H7 (cell line): ENCODE measurements at regions not wholly inside any gene's neighbourhood (a gene's known extent, or its start where the extent isn't known, plus 50 kb on each side); places are given as distances from the start of the nearest gene placed in this dataset.
A peak's percentile ranks its signal among the peaks of the same experiment; 100 is the strongest.

Source experiments
- DNase-seq: peaks from one replicate; pipeline ENCODE4 v3.0.0; 2012
- H3K27me3 ChIP-seq: 2 replicates; pipeline ENCODE4 v1.6.0; 2011; ENCODE audit warnings: mild to moderate bottlenecking, low read length; ENCODE audit not compliant: control insufficient read depth, insufficient read depth
- H3K36me3 ChIP-seq: replicated peaks from 2 replicates; pipeline ENCODE4 v1.5.1; 2011; ENCODE audit warnings: low read length; ENCODE audit not compliant: control insufficient read depth, insufficient read depth
- H3K4me3 ChIP-seq: 2 replicates; pipeline ENCODE4 v1.5.1; 2011; ENCODE audit warnings: low read depth, mild to moderate bottlenecking, control low read depth, low read length, moderate library complexity; ENCODE audit not compliant: insufficient read depth

DNA sequence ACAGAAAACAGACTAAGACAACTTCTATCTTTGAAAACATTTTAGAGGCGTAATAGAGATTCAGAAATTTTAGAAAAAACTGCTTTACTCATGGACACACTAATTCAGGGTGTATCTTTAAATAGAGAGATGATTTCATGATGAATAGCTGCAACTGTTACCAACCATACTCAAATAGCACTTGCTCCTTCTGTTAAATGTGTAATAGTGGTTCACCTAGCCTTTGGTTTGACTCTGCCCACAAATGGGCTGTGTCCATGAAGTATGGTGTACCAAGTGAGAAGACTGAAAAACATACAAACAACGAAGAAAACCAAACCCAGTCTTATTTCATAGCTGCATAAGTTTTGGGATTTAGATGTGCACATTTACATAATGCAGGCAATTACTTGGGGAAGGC, 610.6 kb downstream of the PLCL1 start:
- Histone ChIP-seq H3K36me3 (no peaks in the 10 kb centered on the region), H3K27me3 (no peaks in the 10 kb centered on the region), H3K4me3 (no peak overlapping the region)
- no peak for DNase-seq

DNA sequence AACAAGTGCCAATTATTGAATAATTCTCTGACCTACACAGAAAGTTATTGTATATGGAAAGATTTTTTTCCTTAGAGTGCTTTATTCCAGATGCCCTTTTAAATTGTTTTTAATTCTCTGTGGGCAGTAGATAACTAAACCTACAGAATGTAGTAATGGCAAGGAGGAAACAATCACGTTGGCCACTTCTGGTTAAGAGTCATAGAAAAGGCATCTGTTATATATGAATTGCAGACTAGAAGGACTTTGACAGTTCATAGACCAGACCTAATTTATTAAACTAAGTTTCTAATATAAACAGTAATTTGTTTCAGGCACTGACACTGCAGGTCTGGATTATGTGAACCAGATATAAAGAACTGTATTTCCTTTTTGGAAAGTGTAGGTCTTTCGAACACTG, 607.5 kb downstream of the PLCL1 start:
- H3K36me3 ChIP-seq: no peaks in the 10 kb centered on the region
- H3K4me3 ChIP-seq: no peak overlapping the region
- no peak for DNase-seq
- H3K27me3 ChIP-seq: no peaks in the 10 kb centered on the region

DNA sequence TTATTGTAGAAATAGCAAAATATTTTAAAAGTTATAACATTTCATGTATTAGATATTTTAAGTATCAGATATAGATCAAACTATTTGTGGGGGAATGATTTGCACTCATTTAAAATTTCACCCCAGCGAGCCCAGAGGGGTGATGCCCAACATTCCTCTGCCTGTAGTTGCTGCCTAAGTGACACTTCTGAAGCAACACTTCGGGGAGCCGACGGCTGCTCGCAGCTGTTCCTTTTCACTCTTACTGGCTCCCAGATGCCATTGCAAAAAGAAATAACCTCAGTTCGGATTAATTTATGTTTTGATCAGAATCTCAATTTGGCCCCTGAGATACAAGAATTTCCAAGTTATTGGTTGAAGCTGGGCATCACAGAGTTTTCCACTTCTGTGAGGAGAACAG, 603.8 kb downstream of the PLCL1 start:
- DNase-seq: peak; percentile 4
- H3K4me3 ChIP-seq: no peak overlapping the region

DNA sequence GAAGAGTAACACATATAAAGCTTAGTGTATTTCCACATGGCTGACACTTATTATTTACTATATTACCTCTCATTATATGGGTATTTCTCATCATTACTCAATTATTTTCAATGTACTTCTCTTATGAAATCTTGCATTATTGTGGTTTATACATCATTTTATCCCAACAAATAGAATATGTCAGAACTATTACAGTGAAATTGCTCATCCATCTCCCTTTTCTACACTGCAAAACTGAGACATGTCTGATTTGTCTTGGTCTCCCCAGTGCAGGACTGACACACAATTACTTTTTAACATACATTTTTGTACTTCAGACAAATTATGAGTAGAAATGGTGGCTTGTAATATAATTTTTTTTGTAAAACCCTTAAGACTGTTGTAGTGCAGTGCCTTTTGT, 600.9 kb downstream of the PLCL1 start:
- DNase-seq: no peak
- Histone ChIP-seq H3K27me3 (no peaks in the 10 kb centered on the region), H3K4me3 (no peak overlapping the region), H3K36me3 (no peaks in the 10 kb centered on the region)

More for the DNA sequence above, 603.8 kb downstream of the PLCL1 start:
- Histone ChIP-seq H3K27me3 (no peaks in the 10 kb centered on the region), H3K36me3 (no peaks in the 10 kb centered on the region)

DNA sequence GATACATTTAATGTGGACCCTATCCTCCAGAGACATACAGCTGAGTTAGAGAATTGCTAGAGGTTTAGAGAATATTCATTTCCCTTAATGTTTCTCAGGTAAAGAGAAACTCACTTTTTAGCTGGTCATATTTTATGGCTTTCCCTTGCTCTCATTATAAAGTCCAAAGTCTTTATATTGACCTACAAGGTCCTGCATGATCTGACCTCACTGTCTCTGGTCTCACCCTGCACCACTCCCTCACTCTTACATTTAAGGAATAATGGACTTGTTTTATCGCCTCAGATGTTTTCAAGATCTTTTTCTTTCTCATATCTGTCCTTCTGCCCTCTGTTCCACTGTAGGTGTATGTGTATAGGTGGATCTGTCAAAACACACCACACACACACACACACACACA, 597.3 kb downstream of the PLCL1 start:
- no peak for DNase-seq
- Histone ChIP-seq H3K36me3 (no peaks in the 10 kb centered on the region), H3K27me3 (no peaks in the 10 kb centered on the region), H3K4me3 (no peak overlapping the region)

DNA sequence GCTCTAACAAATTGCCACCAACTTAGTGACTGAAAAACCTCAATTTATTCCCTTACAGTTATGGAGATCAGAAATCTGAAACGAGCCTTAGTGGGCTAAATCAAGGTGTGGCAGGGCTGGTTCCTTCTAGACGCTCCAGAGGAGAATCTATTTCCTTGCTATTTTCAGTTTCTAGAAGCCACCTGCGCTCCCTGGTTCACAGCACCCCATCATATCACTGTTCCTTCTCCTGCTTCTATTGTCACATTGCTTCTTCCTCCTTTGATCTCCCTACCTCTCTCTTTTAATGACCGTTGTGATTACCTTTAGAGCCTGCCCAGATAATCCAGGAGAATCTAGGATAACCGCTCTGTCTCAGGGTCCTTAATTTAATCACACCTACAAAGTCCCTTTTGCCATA, 596.6 kb downstream of the PLCL1 start:
- Histone ChIP-seq H3K36me3 (no peaks in the 10 kb centered on the region), H3K4me3 (no peak overlapping the region), H3K27me3 (no peaks in the 10 kb centered on the region)
- DNase-seq: no peak

DNA sequence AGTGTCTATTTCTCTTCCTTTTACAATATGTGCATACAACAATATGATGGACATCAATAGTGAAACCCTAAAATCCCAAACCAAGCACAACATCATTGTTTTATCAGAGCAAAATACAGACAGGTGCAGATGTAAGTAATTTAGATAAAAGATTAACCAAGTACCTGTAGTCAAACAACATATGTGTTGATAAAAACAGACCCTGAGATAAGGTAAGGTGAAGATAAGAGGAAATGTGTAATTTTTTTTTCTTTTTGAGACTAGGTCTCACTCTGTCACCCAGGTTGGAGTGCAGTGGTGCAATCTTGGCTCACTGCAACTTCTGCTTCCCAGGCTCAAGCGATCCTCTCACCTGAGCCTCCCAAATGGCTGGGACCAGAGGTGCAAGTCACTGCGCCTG, 589.8 kb downstream of the PLCL1 start:
- no peaks in the 10 kb centered on the region for H3K27me3 ChIP-seq
- DNase-seq: no peak
- no peak overlapping the region for H3K4me3 ChIP-seq
- no peaks in the 10 kb centered on the region for H3K36me3 ChIP-seq

DNA sequence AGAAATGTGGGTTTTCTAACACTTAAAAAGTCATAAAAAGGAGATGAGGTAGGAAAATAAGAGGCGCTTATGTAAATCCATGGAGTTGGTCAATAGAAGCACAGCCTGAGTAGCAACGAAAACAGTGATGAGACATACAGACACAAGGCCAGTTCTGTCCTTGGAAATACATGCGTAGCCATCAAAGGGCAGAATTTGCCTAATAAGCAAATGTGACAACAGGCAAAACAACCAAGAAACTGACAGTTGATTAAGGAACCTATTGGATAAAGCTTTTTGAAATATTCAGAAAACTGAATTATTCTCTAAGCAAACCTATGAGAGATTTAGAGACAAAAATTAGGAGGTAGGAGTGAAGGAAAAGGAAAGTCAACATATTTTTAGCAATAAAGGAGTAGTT, 586.3 kb downstream of the PLCL1 start:
- Histone ChIP-seq H3K27me3 (no peaks in the 10 kb centered on the region), H3K36me3 (no peaks in the 10 kb centered on the region), H3K4me3 (no peak overlapping the region)
- DNase-seq: no peak

DNA sequence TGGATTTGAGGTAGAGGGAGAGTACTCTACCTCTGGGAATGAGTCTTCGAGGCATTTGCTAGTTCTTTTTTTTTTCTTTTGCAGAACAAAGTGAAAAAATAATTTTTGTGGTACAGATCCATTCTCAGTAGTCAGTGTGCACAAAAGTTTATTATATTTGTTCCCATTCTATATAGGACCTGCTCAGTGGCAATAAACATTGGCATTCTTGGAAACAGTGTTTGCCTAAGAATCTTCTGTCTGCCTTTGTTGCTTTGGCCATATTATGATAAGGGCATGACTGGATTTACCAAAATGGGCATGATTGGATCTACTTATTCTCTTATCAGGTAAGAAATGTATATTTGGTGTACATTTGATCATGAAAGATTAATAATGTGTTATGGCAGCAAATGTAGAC, 583.3 kb downstream of the PLCL1 start:
- no peaks in the 10 kb centered on the region for H3K36me3 ChIP-seq
- DNase-seq: no peak
- no peak overlapping the region for H3K4me3 ChIP-seq
- H3K27me3 ChIP-seq: no peaks in the 10 kb centered on the region

DNA sequence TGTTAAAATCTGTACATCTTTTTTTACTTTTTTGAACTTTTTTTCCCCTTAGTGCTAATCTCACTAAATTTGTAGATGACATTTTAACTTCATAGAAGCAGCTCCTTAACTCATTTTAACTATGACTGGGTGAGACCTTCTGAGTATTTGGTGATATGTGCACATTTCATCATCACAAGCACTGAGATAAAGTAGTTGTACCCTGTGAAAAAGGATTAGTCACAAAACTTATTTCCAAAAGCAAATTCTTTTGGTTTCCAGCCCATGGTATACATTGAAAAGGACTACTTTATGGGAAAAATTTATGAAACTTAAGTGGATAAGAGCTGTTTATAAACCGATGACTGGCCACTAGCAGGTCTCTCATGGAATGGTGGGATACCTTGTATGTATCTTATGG, 581.5 kb downstream of the PLCL1 start:
- Histone ChIP-seq H3K27me3 (no peaks in the 10 kb centered on the region), H3K4me3 (no peak overlapping the region), H3K36me3 (no peaks in the 10 kb centered on the region)
- DNase-seq: no peak

DNA sequence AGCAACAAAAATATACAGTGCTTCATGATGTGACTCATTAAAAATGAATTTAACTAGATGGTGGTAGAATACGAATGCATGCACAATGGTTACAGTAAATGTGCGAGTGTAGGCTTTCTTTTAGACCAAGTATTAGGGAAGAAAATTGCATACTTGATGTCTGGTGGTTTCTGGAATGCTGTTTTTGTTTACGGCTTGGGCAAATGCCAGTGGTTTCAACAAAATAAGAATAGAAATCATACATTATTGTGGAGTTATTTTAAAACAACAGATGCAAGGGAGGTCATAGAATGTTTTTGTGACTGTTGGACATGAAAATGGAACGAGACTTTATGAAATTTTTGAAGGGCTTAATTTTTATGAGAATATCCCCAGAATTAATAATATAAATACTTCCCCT, 580.9 kb downstream of the PLCL1 start:
- H3K27me3 ChIP-seq: no peaks in the 10 kb centered on the region
- no peaks in the 10 kb centered on the region for H3K36me3 ChIP-seq
- DNase-seq: no peak
- no peak overlapping the region for H3K4me3 ChIP-seq

DNA sequence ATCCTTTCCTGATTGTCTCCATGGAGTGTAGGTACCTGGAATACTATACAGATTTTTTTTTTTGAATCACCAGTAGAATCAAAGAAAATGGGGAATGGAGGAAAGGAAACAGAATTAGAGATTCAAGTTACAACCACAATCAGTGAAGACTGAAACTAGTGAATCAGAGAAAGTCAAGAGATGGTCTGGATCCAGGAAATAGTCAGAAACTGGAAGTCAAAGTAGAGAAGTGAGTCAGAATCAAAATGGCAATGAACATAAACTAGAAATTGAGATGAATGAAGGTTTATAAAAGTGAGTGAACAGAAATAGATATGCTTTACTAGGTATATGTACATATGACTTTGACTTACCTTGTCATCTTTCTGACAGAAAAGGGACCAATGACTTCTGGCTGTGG, 579.0 kb downstream of the PLCL1 start:
- no peak for DNase-seq
- Histone ChIP-seq H3K4me3 (no peak overlapping the region), H3K27me3 (no peaks in the 10 kb centered on the region), H3K36me3 (no peaks in the 10 kb centered on the region)

DNA sequence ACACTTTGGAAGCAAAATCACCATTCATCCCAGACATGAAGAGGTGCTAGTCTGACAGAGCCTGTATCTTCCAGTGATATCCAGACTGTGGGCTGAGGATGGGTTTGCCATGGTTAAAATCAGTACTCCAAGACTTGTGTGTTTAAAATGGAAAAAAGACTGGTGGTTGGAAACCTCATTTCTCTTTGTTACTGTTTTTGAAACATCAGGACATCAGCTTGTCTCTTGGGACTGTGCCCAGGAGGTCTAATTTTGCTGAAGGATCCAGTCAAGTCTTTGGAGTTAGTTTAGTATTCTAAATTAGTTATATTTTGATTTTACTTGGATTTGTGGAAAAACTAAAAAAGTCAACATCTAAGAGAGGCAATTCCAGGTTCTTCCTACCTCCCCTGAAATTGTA, 578.4 kb downstream of the PLCL1 start:
- H3K27me3 ChIP-seq: no peaks in the 10 kb centered on the region
- H3K36me3 ChIP-seq: no peaks in the 10 kb centered on the region
- no peak for DNase-seq
- H3K4me3 ChIP-seq: no peak overlapping the region

DNA sequence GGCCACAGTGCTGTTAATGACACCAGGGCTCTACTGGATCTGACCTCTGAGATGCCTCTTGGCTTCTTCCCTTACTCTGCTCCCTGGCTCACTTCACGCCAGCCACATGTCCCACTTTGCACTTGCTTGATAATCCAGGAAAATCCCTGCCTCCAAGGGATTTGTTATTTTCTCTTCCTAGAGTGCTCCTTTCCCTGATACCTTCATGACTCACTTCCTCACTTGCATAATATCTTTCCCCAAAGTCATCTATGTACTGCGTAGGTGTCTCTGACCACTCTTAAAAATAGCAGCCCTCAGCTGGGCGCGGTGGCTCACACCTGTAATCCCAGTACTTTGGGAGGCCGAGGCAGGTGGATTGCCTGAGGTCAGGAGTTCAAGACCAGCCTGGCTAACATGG, 572.3 kb downstream of the PLCL1 start:
- DNase-seq: no peak
- no peak overlapping the region for H3K4me3 ChIP-seq
- H3K27me3 ChIP-seq: no peaks in the 10 kb centered on the region
- no peaks in the 10 kb centered on the region for H3K36me3 ChIP-seq

DNA sequence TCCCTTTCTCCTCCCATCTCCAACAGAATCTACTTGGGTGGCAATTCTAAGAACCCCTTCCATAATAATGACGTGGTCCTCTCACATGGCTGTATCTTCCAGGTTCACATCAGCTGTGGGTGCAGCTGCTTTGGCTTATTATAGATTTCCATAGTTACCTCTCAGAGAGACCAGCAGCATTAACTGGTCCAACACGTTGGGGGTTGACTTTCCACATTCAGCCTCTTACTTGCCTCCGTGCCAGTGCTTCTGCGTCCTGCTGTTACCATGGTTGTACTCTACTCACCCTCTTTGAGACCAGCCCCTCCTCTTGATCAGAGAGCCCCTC, 570.7 kb downstream of the PLCL1 start:
- Histone ChIP-seq H3K27me3 (no peaks in the 10 kb centered on the region), H3K36me3 (no peaks in the 10 kb centered on the region), H3K4me3 (no peak overlapping the region)
- no peak for DNase-seq

DNA sequence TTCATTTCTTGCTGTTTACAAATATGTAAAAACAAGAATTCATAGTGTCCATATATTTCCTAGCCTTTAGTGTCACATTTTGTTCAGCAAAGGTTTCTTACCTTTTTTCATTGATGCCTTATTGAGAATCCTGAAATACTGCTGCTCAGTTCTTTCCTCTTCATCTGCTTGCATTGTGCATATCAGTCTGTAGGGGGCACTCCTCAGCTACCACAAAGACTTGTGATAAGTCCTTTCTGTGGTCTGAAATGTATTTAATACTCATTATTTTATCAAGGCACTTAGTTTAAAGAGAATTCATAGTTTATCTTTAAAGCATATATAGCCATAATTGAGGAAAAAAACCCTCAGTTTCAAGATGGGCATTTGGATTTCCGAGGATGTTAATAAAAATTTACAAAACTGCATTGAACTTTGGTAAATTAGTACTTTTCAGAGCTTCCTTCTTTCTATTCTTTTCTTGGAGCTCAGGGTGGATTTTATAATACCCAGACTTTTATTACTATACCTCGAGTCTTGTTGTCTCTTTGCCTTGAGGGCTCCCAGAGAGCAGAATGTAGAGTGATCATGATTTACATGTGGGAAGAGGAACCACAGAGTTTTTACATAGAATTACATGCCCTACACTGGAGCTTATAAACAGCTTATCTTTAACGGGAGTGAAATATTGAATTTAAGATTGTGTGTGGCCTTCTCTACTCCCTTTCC, 570.1 kb downstream of the PLCL1 start:
- Histone ChIP-seq H3K36me3 (no peaks in the 10 kb centered on the region), H3K4me3 (no peak overlapping the region), H3K27me3 (no peaks in the 10 kb centered on the region)
- peak; percentile 3 for DNase-seq
